HUES6 (cell line): ENCODE measurements at regions not wholly inside any gene's neighbourhood (a gene's known extent, or its start where the extent isn't known, plus 50 kb on each side); places are given as distances from the start of the nearest gene placed in this dataset.

Experiments
- H3K27ac ChIP-seq: 2 replicates; pipeline ENCODE4 v1.7.0; 2013; ENCODE audit warnings: low read depth, mild to moderate bottlenecking, low read length, inconsistent platforms
- H3K27me3 ChIP-seq: 2 replicates; pipeline ENCODE4 v1.6.1; 2013; ENCODE audit warnings: low read length; ENCODE audit not compliant: control insufficient read depth, insufficient read depth
- H3K36me3 ChIP-seq: 2 replicates; pipeline ENCODE4 v1.6.1; 2013; ENCODE audit warnings: low read length; ENCODE audit not compliant: control insufficient read depth, insufficient read depth
- H3K4me1 ChIP-seq: 2 replicates; pipeline ENCODE4 v1.6.1; 2013; ENCODE audit warnings: low read length; ENCODE audit not compliant: control insufficient read depth, insufficient read depth
- H3K4me3 ChIP-seq: 2 replicates; pipeline ENCODE4 v1.5.1; 2013; ENCODE audit warnings: low read depth, low read length
- H3K9ac ChIP-seq: one replicate; pipeline ENCODE4 v1.6.1; 2013; ENCODE audit warnings: mild to moderate bottlenecking, low read length
- H3K9me3 ChIP-seq: 2 replicates; pipeline ENCODE4 v1.6.1; 2013; ENCODE audit warnings: low read depth, low read length; ENCODE audit not compliant: control insufficient read depth, insufficient read depth

- peaks cover 4% of the 10 kb centered on the region; the same call in 1 of the 2 replicates for H3K4me1 ChIP-seq
- no peak overlapping the region for H3K27ac ChIP-seq
- H3K9ac ChIP-seq, result no peak overlapping the region
- H3K4me3 ChIP-seq, result no peak overlapping the region
- peaks cover 4% of the 10 kb centered on the region for H3K9me3 ChIP-seq
- H3K36me3 ChIP-seq, result no peaks in the 10 kb centered on the region
- H3K27me3 ChIP-seq, result no peaks in the 10 kb centered on the region
Observed at GRCh38 chr4:171017593-171017992, 795.6 kb upstream of the GALNTL6 start.

DNA sequence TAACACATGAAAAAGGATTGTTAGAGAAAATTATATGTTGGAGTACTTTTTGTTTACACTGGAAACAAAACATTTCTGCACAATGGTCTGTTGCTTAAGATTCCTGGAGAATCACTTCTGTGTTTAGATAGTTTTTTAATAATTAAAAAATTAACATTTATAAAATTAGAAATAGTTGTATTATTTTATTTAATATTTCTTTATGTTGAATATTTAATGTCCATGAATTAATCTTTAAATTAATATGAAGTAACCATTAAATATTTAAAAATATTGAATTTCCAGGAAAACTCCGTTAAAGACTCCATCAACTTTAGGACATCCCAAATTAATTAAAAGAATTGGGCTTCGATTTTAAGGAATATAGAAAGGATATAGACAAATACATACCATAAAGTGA lies 797.1 kb upstream of the GALNTL6 start:
- Histone ChIP-seq H3K27me3 (no peaks in the 10 kb centered on the region), H3K4me3 (no peak overlapping the region), H3K27ac (no peak overlapping the region), H3K36me3 (no peaks in the 10 kb centered on the region), H3K9me3 (peaks cover 18% of the 10 kb centered on the region), H3K4me1 (peaks cover 4% of the 10 kb centered on the region; the same call in 1 of the 2 replicates), H3K9ac (no peak overlapping the region)

- Histone ChIP-seq H3K27me3 (no peaks in the 10 kb centered on the region), H3K27ac (no peak overlapping the region), H3K4me3 (no peak overlapping the region), H3K4me1 (no peaks in the 10 kb centered on the region), H3K9ac (no peak overlapping the region), H3K9me3 (peaks cover 21% of the 10 kb centered on the region), H3K36me3 (no peaks in the 10 kb centered on the region)
Observed at GRCh38 chr4:171015441-171015840, 797.8 kb upstream of the GALNTL6 start.

- no peaks in the 10 kb centered on the region for H3K27me3 ChIP-seq
- no peak overlapping the region for H3K27ac ChIP-seq
- no peak overlapping the region for H3K4me3 ChIP-seq
- H3K9me3 ChIP-seq, result peaks cover 19% of the 10 kb centered on the region
- no peaks in the 10 kb centered on the region for H3K36me3 ChIP-seq
- peaks cover 5% of the 10 kb centered on the region; the same call in 1 of the 2 replicates for H3K4me1 ChIP-seq
- H3K9ac ChIP-seq, result no peak overlapping the region
Observed at GRCh38 chr4:171007618-171008390, 805.4 kb upstream of the GALNTL6 start.

- H3K4me3 ChIP-seq, result no peak overlapping the region
- no peak overlapping the region for H3K27ac ChIP-seq
- no peaks in the 10 kb centered on the region for H3K4me1 ChIP-seq
- H3K27me3 ChIP-seq, result no peaks in the 10 kb centered on the region
- H3K36me3 ChIP-seq, result no peaks in the 10 kb centered on the region
- H3K9me3 ChIP-seq, result no peaks in the 10 kb centered on the region
- no peak overlapping the region for H3K9ac ChIP-seq
Observed at GRCh38 chr4:171002246-171002645, 811.0 kb upstream of the GALNTL6 start.

- no peaks in the 10 kb centered on the region for H3K27me3 ChIP-seq
- H3K9ac ChIP-seq, result no peak overlapping the region
- no peaks in the 10 kb centered on the region for H3K36me3 ChIP-seq
- H3K27ac ChIP-seq, result no peak overlapping the region
- no peaks in the 10 kb centered on the region for H3K9me3 ChIP-seq
- no peak overlapping the region for H3K4me3 ChIP-seq
- no peaks in the 10 kb centered on the region for H3K4me1 ChIP-seq
Observed at GRCh38 chr4:170990989-170991589, 822.1 kb upstream of the GALNTL6 start.

DNA sequence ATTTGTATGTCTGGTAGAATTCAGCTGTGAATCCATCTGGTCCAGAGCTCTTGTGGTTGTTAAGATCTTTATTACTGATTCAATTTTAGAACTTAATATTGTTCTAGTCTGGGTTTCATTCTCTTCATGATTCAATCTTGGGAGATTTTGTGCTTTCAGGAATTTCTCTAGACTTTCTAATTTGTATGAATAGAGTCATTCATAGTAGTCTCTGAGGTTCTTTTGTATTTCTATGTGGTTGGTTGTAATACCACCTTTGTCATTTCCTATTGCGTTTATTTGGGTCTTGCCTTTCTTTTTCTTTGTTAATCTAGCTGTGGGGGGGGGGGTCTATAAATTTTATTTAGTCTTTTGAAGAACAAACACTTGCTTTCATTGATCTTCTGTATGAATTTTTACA lies 824.8 kb upstream of the GALNTL6 start:
- no peaks in the 10 kb centered on the region for H3K27me3 ChIP-seq
- H3K36me3 ChIP-seq, result no peaks in the 10 kb centered on the region
- no peaks in the 10 kb centered on the region for H3K9me3 ChIP-seq
- H3K4me1 ChIP-seq, result no peaks in the 10 kb centered on the region
- H3K9ac ChIP-seq, result no peak overlapping the region
- H3K4me3 ChIP-seq, result no peak overlapping the region
- H3K27ac ChIP-seq, result no peak overlapping the region

DNA sequence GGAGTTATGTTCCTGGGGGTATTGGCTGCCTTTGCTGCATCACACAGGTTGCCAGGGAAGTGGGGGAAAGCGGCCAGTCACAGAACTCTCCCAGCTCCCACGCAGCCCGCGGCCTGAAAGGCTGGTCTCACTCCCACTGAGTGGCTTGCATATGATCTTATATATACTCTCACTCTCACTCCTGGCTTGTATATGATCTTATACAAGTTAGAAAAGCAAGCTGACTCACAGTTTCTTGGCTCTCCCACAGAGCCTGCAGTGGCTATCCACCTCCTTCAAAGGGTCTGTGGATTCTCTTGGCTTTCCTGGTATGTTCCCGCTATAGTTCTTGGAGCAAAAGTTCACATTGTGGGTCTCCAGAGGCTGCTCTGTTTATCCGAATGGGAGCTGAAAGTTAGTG lies 833.5 kb upstream of the GALNTL6 start:
- H3K9ac ChIP-seq, result no peak overlapping the region

DNA sequence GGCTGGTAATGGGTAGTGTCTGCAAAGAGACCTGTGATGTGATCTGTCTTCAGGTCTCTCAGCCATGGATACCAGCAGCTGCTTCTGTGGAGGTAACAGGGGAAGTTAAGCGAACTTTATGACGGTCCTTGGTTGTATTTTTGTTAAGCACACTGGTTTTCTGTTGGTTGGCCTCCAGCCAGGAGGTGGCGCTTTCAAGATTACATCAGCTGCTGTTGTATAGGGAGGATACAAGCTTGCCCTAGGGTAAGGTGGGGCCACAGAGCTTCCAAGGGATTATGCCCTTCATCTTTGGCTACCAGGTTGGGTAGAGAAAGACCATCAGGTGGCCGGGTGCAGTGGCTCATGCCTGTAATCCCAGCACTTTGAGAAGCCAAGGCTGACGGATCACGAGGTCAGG lies 834.2 kb upstream of the GALNTL6 start:
- no peak overlapping the region for H3K27ac ChIP-seq
- H3K27me3 ChIP-seq, result no peaks in the 10 kb centered on the region
- H3K4me1 ChIP-seq, result no peaks in the 10 kb centered on the region
- no peak overlapping the region for H3K4me3 ChIP-seq
- no peaks in the 10 kb centered on the region for H3K36me3 ChIP-seq
- no peak overlapping the region for H3K9ac ChIP-seq
- 0 out of 2 replicates have a peak, but pooled peaks cover 3% of the 10 kb centered on the region for H3K9me3 ChIP-seq

More for the DNA sequence above, 833.5 kb upstream of the GALNTL6 start:
- H3K27me3 ChIP-seq, result no peaks in the 10 kb centered on the region
- H3K27ac ChIP-seq, result no peak overlapping the region
- H3K9me3 ChIP-seq, result 0 out of 2 replicates have a peak, but pooled peaks cover 3% of the 10 kb centered on the region
- H3K36me3 ChIP-seq, result no peaks in the 10 kb centered on the region
- H3K4me3 ChIP-seq, result no peak overlapping the region
- no peaks in the 10 kb centered on the region for H3K4me1 ChIP-seq

GRCh38 chr4:170949084-170949483 lies 859.3 kb upstream of the AADAT start:
- H3K9ac ChIP-seq, result no peak overlapping the region
- no peak overlapping the region for H3K27ac ChIP-seq
- no peak overlapping the region for H3K4me3 ChIP-seq
- H3K27me3 ChIP-seq, result no peaks in the 10 kb centered on the region
- H3K9me3 ChIP-seq, result no peaks in the 10 kb centered on the region
- H3K4me1 ChIP-seq, result no peaks in the 10 kb centered on the region
- H3K36me3 ChIP-seq, result no peaks in the 10 kb centered on the region

- Histone ChIP-seq H3K36me3 (no peaks in the 10 kb centered on the region), H3K9me3 (peaks cover 8% of the 10 kb centered on the region; the same call in 1 of the 2 replicates), H3K4me1 (peaks cover 7% of the 10 kb centered on the region; the same call in 1 of the 2 replicates), H3K4me3 (no peak overlapping the region), H3K27me3 (no peaks in the 10 kb centered on the region), H3K27ac (no peak overlapping the region), H3K9ac (no peak overlapping the region)
Observed at GRCh38 chr4:170940043-170940724, 850.4 kb upstream of the AADAT start.
